GM19372 (cell line): ENCODE measurements at regions not wholly inside any gene's neighbourhood (a gene's known extent, or its start where the extent isn't known, plus 50 kb on each side); places are given as distances from the start of the nearest gene placed in this dataset.

Source experiments
- ATAC-seq: cut with Tn5 transposase; IDR thresholded peaks from one replicate; pipeline ENCODE4 v1.9.1; 2021; ENCODE audit warnings: mild to moderate bottlenecking, low read depth, moderate library complexity; ENCODE audit not compliant: unreplicated experiment

DNA sequence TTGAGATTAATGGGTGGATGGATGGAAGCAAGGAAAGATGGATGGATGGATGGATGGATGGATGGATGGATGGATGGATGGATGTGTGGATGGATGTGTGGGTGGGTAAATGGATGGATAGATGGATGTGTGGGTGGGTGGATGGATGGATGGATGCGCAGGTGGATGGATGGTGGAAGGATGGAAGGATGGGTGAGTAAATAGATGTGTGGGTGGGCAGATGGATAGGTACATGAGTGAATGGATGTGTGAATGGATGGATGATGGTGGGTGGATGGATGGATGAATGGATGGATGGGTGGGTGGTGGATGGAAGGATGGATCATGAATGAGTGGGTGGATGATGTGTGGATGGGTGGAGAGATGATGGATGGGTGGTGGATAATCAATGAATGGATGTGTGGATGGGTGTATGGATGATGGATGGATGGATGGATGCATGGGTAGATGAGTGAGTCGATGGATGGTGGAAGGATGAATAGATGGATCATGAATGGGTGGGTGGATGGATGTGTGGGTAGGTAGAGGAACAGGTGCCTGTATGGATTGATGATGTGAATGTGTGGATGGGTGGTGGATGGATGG, 375.2 kb downstream of the BRD1 start:
- no peak for ATAC-seq

DNA sequence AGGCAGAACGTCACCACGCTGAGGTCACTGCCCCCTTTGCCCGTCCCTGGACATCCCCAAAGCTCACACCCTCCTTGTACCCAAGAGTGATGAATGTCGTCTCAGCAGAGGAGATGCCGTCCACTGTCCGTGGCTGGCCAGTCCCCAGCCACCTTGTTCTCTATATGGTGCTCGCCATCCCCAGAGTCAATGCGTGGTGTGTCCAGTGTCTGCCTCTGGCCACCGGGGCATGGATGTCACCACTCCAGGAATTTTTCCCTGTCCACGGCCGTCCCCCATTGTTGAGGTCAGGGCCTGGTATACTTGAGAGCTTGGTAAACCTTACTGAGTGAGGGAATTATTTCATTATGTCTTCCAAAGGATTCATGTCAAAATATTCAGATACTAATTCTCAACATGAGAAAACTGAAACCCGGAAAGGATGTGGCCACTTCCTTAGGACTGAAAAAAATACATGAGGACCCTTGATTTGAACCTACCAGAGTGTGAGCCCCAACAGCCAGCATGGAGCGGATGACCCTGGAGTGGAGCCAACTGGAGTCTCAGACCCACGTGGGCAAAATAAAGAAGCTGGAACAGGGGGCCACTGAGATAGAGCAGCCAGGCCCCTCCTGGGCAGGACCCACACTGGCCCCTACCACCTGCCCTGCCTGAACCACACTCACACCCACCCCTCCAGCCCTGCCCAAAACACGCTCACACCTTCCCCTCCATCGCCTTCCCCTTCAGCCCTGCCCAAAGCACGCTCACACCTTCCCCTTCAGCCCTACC, 376.4 kb downstream of the BRD1 start:
- ATAC-seq = no peak

DNA sequence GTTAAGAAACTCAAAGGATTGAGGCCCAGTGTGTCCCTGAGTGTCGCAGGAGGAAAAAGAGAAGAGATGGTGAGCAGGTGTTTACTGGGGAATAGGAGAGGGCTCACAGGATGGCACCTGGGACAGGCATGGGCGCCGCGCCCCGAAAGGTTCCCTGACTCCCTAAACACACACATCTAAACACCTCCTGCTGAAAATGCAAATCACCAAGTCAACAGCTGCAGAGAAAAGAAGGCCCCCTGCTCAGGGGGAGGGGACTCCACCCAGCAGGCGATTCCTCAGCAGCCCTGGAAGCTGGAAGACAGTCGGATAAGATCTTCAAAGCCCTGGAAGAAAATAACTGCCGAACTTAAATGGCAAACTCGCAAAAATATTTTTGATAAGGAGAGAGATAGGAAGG, 377.2 kb downstream of the BRD1 start:
- no peak for ATAC-seq

DNA sequence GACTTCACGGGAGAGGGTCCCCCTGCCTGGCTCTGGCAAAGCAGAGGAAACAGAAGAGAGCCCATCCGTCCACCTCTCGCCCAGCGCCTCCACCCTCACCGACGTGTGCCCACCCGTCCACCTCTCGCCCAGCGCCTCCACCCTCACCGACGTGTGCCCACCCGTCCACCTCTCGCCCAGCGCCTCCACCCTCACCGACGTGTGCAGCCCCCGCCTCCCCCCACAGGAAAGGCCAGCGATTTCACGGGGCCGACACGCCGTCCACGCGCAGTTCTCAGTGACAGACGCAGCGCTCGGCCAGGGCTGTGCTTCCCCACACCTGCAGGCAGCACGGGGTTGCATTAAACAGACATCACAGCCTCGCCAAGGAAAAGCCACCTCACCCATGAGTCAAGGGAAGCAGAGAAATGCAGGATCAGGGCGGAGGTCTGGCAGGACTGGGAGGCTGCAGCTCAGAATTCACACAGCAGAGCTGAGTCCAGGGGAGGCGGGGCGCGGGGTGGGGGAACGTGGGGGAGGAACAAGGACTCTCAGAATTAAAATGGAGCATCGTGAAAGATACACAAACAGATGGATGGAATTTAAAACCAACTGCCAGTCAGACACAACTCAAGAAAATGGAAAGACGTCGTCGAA, 377.7 kb downstream of the BRD1 start:
- ATAC-seq = no peak

DNA sequence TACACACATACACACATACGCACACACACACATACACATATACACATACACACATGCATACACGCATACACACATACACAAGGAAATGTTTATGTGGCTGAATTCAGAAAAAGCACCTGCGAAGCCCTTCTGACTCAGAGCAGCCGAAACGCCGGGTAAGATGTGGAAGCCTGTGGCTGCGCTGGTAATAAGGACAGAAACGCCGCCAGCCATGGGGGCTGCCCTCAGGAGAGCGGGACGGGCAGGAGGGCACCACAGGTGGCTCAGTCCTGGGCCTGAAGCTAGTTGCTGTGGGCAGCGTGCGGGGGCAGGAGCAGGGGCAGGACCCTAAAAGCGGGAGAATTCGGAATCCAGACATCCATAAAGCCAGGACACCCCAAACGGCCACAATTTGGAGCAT, 378.3 kb downstream of the BRD1 start:
- ATAC-seq = no peak

DNA sequence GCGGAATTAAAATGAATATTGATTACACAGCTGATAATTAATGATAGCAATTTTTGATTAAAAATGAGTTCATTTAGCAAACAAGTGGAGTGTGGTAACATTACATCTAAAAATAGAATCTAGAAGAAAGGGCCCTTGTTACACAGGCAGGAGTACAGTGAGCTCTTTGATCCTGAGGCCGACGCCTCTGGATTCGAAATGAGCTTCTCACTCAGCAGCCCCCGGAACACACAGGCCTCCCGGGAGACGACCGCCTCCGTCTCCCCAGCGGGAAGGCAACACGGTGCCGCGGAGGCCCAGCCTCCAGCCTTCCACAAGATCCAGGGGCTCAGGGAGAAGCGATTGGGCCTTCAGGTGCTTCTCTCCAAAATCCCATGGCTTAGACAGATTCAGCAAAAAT, 379.1 kb downstream of the BRD1 start:
- ATAC-seq = no peak

DNA sequence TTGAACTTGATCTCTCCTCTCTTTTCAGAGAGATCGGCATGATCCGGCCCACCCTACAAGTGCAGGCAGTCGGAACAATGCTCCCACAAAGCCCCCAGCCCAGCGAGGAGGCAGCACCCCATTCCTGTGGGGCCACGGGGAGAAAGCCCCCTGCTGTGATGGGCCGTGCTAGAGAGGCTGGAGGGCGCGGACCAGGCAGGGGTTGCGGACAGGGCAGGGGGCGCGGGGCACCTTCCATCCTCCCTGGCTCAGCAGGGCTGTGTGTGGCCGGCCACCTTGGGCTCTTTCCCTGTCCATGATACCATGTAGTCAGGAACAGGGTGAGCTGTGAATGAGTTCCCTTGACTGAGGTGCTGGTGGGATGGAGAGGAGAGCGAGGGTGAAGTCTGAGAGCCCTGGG, 379.8 kb downstream of the BRD1 start:
- ATAC-seq = no peak

DNA sequence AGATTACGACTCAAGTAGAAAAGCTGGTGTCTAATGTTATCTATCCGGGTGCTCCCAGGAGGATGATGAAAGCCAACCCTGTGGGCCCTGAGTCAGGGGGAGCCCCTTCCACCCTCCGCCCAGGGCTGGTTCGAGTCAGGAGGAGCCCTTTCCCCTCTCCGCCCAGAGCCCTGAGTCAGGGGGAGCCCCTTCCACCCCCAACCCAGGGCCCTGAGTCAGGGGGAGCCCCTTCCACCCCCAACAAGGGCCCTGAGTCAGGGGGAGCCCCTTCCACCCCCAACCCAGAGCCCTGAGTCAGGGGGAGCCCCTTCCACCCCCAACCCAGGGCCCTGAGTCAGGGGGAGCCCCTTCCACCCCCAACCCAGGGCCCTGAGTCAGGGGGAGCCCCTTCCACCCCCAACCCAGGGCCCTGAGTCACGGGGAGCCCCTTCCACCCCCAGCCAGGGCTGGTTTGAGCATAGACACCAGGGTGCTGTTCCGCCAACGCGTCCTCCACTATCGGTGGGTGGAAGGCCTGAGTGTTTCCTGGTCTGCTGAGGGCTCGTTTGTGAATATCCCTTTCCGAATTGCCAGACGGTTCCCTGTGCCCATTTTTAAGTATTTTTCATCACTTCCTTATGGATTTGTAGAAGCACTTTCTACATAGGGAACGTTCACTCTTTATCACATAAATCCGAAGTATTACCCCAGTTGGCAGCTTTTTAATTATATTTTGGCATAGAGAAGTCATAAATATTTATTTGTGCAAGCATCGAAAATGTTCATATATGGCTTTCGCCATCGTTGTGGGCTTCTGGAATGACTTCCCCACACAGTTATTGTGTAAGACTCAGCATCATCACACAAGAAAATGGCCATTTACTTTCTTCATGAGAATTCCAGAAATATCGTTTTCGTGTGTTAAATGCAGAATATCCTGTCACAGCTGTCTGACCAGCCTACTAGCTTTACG, 380.6 kb downstream of the BRD1 start:
- ATAC-seq = no peak

DNA sequence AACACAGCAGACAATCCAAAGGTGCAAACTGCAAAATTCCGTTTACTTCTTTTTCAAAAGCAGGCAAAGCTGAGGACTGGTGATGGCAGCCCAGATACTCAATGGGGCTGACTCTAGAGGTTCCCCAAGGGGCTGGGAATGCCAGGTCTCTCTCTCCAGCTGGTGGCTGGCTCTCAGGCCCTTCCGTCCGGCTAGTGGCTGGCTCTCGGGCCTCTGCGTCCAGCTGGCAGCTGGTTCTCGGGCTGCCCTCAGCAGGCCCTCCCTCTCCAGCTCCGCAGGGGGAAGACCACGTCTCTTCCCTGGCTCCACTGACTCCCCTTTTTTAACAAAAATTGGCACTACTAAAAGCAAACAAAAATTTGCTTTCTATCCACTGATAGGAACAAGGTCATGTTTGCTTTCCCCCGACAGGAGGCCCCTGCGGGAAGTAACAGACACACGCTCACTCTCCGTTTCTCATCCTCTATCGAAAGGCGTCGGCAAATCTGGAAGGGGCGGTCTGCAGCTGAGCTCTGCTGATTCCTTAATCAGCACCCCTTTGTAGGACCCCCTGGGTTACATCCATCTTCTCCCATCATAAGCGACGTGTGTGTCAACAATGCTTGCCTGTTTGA, 381.4 kb downstream of the BRD1 start:
- ATAC-seq = no peak

DNA sequence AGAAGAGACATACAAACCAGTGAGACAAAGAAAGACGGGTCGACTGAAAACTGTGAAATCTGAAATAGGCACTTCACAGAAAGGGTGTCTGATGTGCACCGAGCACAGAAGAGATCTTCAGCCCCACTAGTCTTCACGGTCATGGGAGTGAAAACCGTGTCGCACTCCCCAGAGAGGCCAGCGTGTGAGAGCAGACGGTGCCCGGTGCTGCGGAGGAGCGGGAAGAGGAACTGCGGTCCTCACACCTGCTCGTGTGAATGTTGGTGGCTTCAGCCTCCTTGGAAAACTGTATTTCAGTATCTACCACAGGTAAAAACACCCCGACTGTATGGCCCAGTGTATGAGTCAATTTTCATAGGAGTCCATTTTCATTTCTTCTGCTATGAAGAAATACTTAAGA, 382.9 kb downstream of the BRD1 start:
- ATAC-seq = no peak

DNA sequence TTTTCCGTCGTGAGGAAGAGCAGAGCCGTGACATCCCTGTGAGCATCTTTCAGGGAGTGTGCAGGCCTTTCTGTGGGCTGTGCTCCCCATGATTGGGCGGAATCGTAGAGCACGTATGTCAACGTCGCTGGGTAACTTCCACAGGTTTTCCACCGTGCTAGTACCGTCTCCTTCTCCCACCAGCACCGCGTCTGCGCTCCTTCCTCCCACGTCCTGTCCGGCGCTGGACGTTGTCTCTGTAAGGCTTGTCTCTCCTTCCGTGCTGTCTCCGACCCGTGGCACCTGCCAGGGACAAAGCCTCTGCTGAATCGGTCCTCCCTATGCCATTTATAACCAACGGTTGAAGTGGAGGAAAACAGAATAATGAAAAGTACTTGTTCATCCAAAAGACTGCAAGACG, 386.7 kb downstream of the BRD1 start:
- no peak for ATAC-seq

DNA sequence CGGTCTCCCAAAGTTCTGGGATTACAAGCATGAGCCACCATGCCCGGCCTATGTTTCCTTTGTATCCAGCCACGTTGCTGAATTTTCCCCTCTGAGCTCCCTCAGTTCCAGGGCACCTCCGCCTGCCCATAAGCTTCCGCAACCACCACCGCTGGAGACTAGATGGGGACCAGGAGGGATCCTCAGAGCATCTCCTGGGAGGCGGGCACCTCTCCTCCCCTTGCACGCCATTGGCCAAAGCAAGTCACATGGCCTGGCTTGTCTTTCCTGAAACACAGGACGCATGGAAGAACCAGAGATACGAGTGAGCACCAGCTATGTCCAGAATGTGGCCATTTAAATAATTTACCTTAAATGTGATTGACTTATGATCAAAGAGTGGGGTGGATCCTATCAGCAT, 388.3 kb downstream of the BRD1 start:
- ATAC-seq = no peak

DNA sequence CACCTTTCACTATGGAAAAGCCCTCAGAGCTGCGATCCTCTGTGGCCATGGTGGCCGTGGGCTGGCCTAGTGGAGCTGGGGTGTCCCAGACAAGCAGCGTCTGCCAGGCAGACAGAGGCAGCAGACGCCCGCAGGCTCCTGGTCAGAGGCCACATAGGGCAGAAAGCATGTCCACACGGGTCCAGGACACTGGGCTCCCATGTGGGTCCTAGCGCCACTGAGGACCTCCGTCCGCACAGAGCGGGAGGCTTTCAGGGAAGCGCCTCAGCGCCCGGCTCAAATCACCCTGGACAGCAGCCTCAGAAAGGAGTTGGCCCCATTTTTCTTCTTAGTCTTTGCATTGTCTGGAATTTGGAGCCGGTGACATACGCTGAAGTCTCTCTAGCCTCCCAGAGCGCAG, 389.7 kb downstream of the BRD1 start:
- ATAC-seq = no peak

DNA sequence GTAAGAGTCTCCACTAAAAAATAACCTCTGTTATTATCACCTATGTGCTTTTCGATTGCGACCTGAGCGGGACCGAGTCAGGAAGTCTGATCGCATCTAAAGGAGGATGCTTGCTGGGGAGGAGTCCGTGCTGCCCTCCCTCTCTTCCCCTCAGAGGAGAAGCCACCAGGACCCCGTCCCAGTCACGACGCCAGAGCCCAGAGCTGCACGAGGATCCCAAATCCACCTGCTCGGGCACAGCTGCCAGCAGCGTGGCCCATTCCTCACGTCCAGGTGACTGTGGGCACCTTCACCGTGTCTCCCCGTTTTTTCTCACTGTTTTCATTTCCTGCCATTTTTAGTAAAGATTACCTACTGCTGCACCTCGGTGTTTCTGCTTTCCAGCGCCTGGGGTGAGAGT, 390.3 kb downstream of the BRD1 start:
- ATAC-seq = no peak

DNA sequence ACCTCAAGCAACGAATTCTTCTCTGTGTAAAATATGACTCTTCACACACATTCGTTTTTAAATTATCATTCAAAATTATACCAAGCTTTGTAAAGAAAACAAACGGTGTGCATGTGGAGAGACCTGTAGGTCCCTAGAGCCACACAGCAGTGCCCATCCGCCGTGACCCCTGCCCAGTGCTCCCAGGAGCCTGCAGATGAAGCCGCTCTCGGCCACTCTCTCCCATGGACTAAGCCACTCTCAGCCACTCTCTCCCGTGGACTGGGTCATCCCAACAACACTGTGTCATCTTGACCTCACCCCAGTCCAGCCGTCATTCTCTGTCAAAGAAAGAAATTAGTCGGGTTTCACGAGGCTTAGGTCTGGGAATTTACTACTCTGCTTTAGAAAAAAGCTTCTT, 391.6 kb downstream of the BRD1 start:
- no peak for ATAC-seq

DNA sequence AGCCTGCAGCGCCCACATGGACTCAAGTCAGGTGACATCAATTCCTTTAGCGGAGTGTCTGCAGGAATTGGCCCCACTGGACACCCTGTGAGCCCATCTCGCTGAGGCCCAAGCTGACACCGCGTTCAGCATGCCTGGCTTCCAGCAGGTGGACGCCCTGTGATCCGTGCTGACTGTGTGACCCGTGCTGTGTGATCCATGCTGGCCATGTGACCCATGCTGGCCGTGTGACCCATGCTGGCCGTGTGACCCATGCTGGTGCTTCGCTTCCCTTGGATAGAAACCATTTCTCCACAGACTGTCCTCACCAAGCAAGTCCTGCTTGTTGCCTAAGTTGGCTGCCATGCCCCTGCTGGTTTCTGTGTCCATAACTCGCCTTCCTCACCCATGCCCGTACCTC, 392.1 kb downstream of the BRD1 start:
- ATAC-seq = no peak

DNA sequence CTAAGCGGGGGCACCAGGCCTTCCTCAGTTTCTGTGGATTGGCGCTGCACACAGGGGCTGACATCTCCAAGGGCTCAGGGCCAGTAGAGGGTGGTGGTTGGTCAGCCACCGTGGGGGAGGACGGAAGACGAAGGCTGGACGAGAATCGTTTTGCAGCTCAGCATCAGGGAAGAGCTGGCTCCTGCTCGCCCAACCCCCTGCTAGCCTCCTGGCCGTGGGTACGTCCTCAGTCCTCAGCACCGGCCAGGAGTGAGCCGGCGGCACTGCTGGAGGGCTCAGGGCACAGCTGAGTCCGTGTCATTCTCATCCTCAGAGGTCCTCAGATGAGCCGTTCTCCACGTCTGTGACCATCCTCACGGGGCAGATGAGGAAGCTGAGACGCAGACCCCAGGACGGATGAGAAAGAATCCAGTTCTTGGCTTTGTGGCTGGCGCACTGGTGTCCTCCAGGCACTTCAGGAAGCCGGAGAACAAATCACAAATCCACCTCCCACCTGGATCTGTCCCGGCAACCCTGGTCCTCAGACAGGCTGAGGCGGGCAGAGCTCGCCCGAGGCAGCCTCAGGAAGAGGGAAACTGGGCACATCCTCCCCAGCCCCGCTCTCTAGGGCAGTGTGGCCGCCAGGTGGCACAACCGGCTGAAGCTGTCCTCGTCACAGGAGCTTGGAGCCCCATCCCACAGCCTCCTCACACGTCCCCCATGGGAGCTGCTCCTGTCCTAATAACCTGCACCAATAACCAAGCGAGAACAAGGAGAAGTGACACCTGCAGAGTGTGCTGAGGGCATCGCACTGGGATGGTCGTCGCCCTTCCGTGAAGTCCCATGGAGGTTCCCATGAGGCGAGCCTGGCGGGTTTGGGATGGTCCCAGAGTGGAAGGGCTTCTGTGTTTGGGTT, 393.7 kb downstream of the BRD1 start:
- ATAC-seq = no peak

DNA sequence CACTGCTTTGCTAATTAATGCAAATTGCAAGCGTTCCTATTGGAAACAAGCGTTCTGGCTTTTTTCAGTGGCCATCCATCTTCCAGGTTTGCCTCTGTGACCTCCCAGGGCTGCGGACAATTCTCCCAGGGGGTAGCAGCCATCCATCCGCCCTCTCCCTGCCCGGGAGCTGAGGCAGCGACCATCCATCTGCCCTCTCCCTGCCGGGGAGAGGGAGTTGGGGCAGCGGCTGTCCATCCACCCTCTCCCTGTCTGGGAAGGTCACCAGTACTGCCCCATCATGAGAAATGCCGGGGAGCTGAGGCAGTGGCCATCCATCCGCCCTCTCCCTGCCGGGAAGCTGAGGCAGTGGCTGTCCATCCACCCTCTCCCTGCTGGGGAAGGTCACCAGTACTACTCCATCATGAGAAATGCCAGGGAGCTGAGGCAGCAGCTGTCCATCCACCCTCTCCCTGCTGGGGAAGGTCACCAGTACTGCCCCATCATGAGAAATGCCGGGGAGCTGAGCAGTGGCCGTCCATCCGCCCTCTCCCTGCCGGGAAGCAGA, 394.7 kb downstream of the BRD1 start:
- no peak for ATAC-seq

DNA sequence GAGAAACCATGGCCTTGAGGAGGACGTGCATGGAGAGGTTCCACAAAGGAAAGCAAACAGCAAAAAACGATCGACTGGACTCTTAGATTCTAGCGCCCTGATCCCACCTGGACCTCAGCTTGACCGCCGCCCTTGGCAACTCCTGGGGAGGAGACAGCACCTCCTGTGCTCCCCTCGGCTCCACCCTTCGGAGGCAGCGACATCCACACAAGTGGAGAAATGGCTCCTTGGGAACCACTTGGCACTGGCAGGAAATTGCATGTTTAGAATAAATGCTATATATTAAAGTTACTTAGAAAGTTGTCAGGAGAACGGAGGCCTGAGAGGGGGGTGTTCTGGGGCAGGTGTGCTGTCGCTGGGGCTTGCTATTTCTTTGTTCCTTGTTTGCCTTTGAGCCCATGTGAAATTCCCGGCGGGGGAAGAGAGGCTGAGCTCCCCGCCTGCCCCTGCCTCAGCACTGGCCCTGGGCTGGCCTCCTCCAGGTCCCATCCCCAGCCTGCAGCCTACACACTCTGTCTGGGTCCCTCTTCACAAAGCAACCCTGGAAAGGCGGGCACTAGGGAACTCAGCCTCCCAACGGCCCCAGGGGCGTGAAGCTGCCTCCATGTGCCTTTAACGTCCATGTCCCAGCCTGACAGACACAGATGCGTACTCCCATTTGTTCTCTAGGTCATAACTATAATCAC, 395.3 kb downstream of the BRD1 start:
- ATAC-seq = no peak
